IMR-90 (cell line): ENCODE measurements at regions not wholly inside any gene's neighbourhood (a gene's known extent, or its start where the extent isn't known, plus 50 kb on each side); places are given as distances from the start of the nearest gene placed in this dataset.

Source experiments
- ATAC-seq: fragments of 200-7000 bp; cut with Tn5 transposase; 2 replicates; pipeline ENCODE4 v1.9.1; 2020; ENCODE audit warnings: low read depth, mild to moderate bottlenecking, moderate library complexity
- BruUV-seq: library from RNA; stranded (reverse); fragments of 400-500 nt; replicated peaks from 2 replicates; lab custom pipeline; 2021; lab: Mats Ljungman, UMichigan
- CTCF ChIA-PET: fragments of 300-600 bp; formaldehyde crosslinking; extraction: SDS; loops from one replicate; lab custom pipeline; 2021; ENCODE audit warnings: antibody characterized with exemption; lab: Yijun Ruan, JAX
- POLR2A ChIA-PET: fragments of 300-600 bp; sonication (Branson Sonifier 250); formaldehyde crosslinking; loops from one replicate; lab custom pipeline; 2022; ENCODE audit warnings: antibody characterized with exemption; ENCODE audit not compliant: unreplicated experiment; lab: Charles Lee
- DNase-seq: peaks from one replicate; pipeline ENCODE4 v3.0.0; 2013
- H2AFZ ChIP-seq: replicated peaks from 2 replicates; pipeline ENCODE3; 2013; ENCODE audit warnings: low read length, mild to moderate bottlenecking; ENCODE audit not compliant: poor library complexity
- H2AK5ac ChIP-seq: 2 replicates; pipeline ENCODE4 v1.6.1; 2013; ENCODE audit warnings: low read depth, low read length, inconsistent platforms
- H2AK9ac ChIP-seq: replicated peaks from 2 replicates; pipeline ENCODE3; 2013; ENCODE audit warnings: mild to moderate bottlenecking, low read depth, low read length, moderate library complexity; ENCODE audit not compliant: poor library complexity
- H2BK120ac ChIP-seq: 2 replicates; pipeline ENCODE4 v1.6.1; 2013; ENCODE audit warnings: low read depth, low read length, inconsistent platforms
- H2BK15ac ChIP-seq: 3 replicates; pipeline ENCODE4 v1.6.1; 2013; ENCODE audit warnings: low read depth, low read length, inconsistent platforms
- H2BK20ac ChIP-seq: 2 replicates; pipeline ENCODE4 v1.6.1; 2013; ENCODE audit warnings: low read depth, mild to moderate bottlenecking, inconsistent platforms, low read length, moderate library complexity
- H2BK5ac ChIP-seq: 2 replicates; pipeline ENCODE4 v1.6.1; 2013; ENCODE audit warnings: mild to moderate bottlenecking, low read depth, low read length, inconsistent platforms; ENCODE audit not compliant: poor library complexity, severe bottlenecking
- H3K14ac ChIP-seq: replicated peaks from 2 replicates; pipeline ENCODE4 v1.6.1; 2013; ENCODE audit warnings: low read depth, low read length, inconsistent platforms
- H3K18ac ChIP-seq: 2 replicates; pipeline ENCODE4 v1.6.1; 2013; ENCODE audit warnings: low read depth, low read length, control low read depth
- H3K23ac ChIP-seq: 2 replicates; pipeline ENCODE4 v1.6.1; 2013; ENCODE audit warnings: low read depth, low read length, inconsistent platforms
- H3K27ac ChIP-seq: 2 replicates; pipeline ENCODE4 v1.5.1; 2013; ENCODE audit warnings: mild to moderate bottlenecking, control low read depth, low read length; ENCODE audit not compliant: insufficient read depth
- H3K27me3 ChIP-seq: 2 replicates; pipeline ENCODE4 v1.6.1; 2013; ENCODE audit warnings: low read length; ENCODE audit not compliant: control insufficient read depth, insufficient read depth
- H3K36me3 ChIP-seq: 2 replicates; pipeline ENCODE4 v1.6.1; 2013; ENCODE audit warnings: low read length, mixed read lengths; ENCODE audit not compliant: control insufficient read depth, insufficient read depth
- H3K4ac ChIP-seq: 2 replicates; pipeline ENCODE4 v1.6.1; 2013; ENCODE audit warnings: low read depth, low read length, inconsistent platforms
- H3K4me1 ChIP-seq: 2 replicates; pipeline ENCODE4 v1.6.1; 2013; ENCODE audit warnings: low read length, mixed read lengths; ENCODE audit not compliant: control insufficient read depth, insufficient read depth
- H3K4me2 ChIP-seq: 2 replicates; pipeline ENCODE4 v1.6.1; 2013; ENCODE audit warnings: low read depth, mild to moderate bottlenecking, control low read depth, low read length, moderate library complexity
- H3K4me3 ChIP-seq: 2 replicates; pipeline ENCODE4 v1.5.1; 2013; ENCODE audit warnings: low read depth, mild to moderate bottlenecking, control low read depth, low read length, moderate library complexity; ENCODE audit not compliant: insufficient read depth
- H3K56ac ChIP-seq: 2 replicates; pipeline ENCODE4 v1.6.1; 2013; ENCODE audit warnings: low read length, inconsistent platforms; ENCODE audit not compliant: insufficient read depth; ENCODE audit errors: extremely low read depth
- H3K79me1 ChIP-seq, 2 experiments: 2 replicates each; pipeline ENCODE4 v1.6.1; 2013; ENCODE audit warnings: low read length in 2 of 2, inconsistent platforms in 1 of 2, low read depth in 1 of 2
- H3K9ac ChIP-seq: 2 replicates; pipeline ENCODE4 v1.6.1; 2013; ENCODE audit warnings: low read depth, low read length, control low read depth
- H3K9me1 ChIP-seq: 2 replicates; pipeline ENCODE4 v1.6.1; 2013; ENCODE audit warnings: low read length, inconsistent platforms; ENCODE audit not compliant: insufficient read depth
- H3K9me3 ChIP-seq: 2 replicates; pipeline ENCODE4 v1.6.1; 2013; ENCODE audit warnings: low read length; ENCODE audit not compliant: control insufficient read depth, insufficient read depth
- H4K20me1 ChIP-seq: 2 replicates; pipeline ENCODE4 v1.6.1; 2013; ENCODE audit warnings: low read length, inconsistent platforms; ENCODE audit not compliant: insufficient read depth
- H4K5ac ChIP-seq: 2 replicates; pipeline ENCODE4 v1.6.1; 2013; ENCODE audit warnings: mild to moderate bottlenecking, low read depth, low read length, control low read depth
- H4K8ac ChIP-seq, 2 experiments: 2 replicates each; pipeline ENCODE4 v1.6.1; 2013; ENCODE audit warnings: low read depth in 2 of 2, low read length in 2 of 2, control low read depth in 1 of 2, inconsistent platforms in 1 of 2
- H4K91ac ChIP-seq: 2 replicates; pipeline ENCODE4 v1.6.1; 2013; ENCODE audit warnings: low read depth, low read length, inconsistent platforms; ENCODE audit not compliant: insufficient read depth
- CEBPB ChIP-seq: IDR thresholded peaks from 2 replicates; pipeline ENCODE4 v1.6.1; 2012; ENCODE audit warnings: low read depth, low read length, improper control_type of control experiment
- CHD1 ChIP-seq: IDR thresholded peaks from 2 replicates; pipeline ENCODE4 v1.6.1; 2012; ENCODE audit warnings: low read depth, low read length, improper control_type of control experiment
- MAFK ChIP-seq: IDR thresholded peaks from 2 replicates; pipeline ENCODE4 v1.6.1; 2012; ENCODE audit warnings: low read depth, low read length, improper control_type of control experiment
- MXI1 ChIP-seq: IDR thresholded peaks from 2 replicates; pipeline ENCODE4 v1.6.1; 2012; ENCODE audit warnings: low read depth, mild to moderate bottlenecking, low read length, moderate library complexity, borderline replicate concordance
- POLR2A ChIP-seq: IDR thresholded peaks from 2 replicates; pipeline ENCODE4 v1.6.1; 2012; ENCODE audit warnings: mild to moderate bottlenecking, low read depth, low read length
- RCOR1 ChIP-seq: IDR thresholded peaks from 2 replicates; pipeline ENCODE4 v1.6.1; 2012; ENCODE audit warnings: mild to moderate bottlenecking, low read length, improper control_type of control experiment; ENCODE audit not compliant: insufficient replicate concordance
- RFX5 ChIP-seq: IDR thresholded peaks from 2 replicates; pipeline ENCODE4 v1.8.0; 2012; ENCODE audit warnings: low read depth, mild to moderate bottlenecking, low read length, moderate library complexity
- USF2 ChIP-seq: fragments of 150-350 bp; IDR thresholded peaks from 2 replicates; pipeline ENCODE4 v1.6.1; 2017; ENCODE audit warnings: mild to moderate bottlenecking, antibody characterized with exemption, low read length, low read depth
- WGBS, 2 experiments: methylation state at CpG; one replicate each; pipeline versions ENCODE4 v1.1.5 to v1.1.7; 2013; ENCODE audit warnings: missing lambda C conversion rate in 2 of 2; ENCODE audit not compliant: insufficient read length in 1 of 2; ENCODE audit errors: extremely low coverage in 2 of 2; 5-methylcytosine and 5-hydroxymethylcytosine counted together
- dilution Hi-C: fragments of 300-500 bp; cut with HindIII; formaldehyde crosslinking; loops from one replicate; pipeline ENCODE4 v1.14.3; 2018; ENCODE audit warnings: low sequenced_read_pairs; ENCODE audit not compliant: unreplicated experiment
- in situ Hi-C: fragments of 300-500 bp; cut with MboI; formaldehyde crosslinking; loops from 3 replicates; pipeline ENCODE4 v1.14.3; 2019; ENCODE audit warnings: low sequenced_read_pairs, inconsistent platforms, mixed read lengths
- intact Hi-C: fragments of 100-400 bp; cut with micrococcal nuclease; formaldehyde crosslinking; loops from 2 replicates; pipeline ENCODE4 v1.10.0; 2022

- no peaks in the 10 kb centered on the region for H3K36me3 ChIP-seq
- no peak overlapping the region for H3K14ac ChIP-seq
- H3K27ac ChIP-seq, result no peak overlapping the region
- H2BK15ac ChIP-seq, result peak overlapping the region; percentile 45; the same call in 1 of the 3 replicates
- H2BK5ac ChIP-seq, result no peak overlapping the region
- ATAC-seq (no peak), DNase-seq (no peak)
- H3K79me1 ChIP-seq, result peaks cover 0 to 10% of the 10 kb centered on the region in 2 experiments; a peak in 2 of 4 replicates
- no peaks in the 10 kb centered on the region for H4K20me1 ChIP-seq
- intact Hi-C loops (no loop called here), dilution Hi-C loops (no loop called here), in situ Hi-C loops (no loop called here)
- CTCF ChIA-PET, result no interaction called here
- no peak overlapping the region for H4K8ac ChIP-seq
- H3K9me3 ChIP-seq, result no peaks in the 10 kb centered on the region
- H2AK5ac ChIP-seq, result 0 out of 2 replicates have a peak overlapping the region, but pooled peaks have one; percentile 5
- peak overlapping the region; percentile 78; the same call in 1 of the 2 replicates for H3K4ac ChIP-seq
- no CpG with 5 or more reads among the region's 1 CpG for WGBS, 2 experiments
- H3K4me2 ChIP-seq, result no peak overlapping the region
- no peak overlapping the region for H2AFZ ChIP-seq
- peaks cover 27% of the 10 kb centered on the region for H3K9me1 ChIP-seq
- no peaks in the 10 kb centered on the region for H3K27me3 ChIP-seq
- POLR2A ChIA-PET, result no interaction called here
- BruUV-seq, result no TSS peak
- H3K9ac ChIP-seq, result no peak overlapping the region
- TF ChIP-seq CEBPB (no peak), CHD1 (no peak), RFX5 (no peak), MAFK (no peak), POLR2A (no peak), USF2 (no peak), RCOR1 (no peak), MXI1 (no peak)
- no peak overlapping the region for H3K18ac ChIP-seq
- no peak overlapping the region for H2AK9ac ChIP-seq
- peaks cover 22% of the 10 kb centered on the region for H3K4me1 ChIP-seq
- no peak overlapping the region for H3K4me3 ChIP-seq
- peak overlapping the region; percentile 79 for H2BK20ac ChIP-seq
- no peak overlapping the region for H3K23ac ChIP-seq
- no peak overlapping the region for H4K5ac ChIP-seq
- H4K91ac ChIP-seq, result 0 out of 2 replicates have a peak overlapping the region, but pooled peaks have one; percentile 71
- H2BK120ac ChIP-seq, result peak overlapping the region; percentile 65; the same call in 1 of the 2 replicates
- no peak overlapping the region for H3K56ac ChIP-seq
Measured at GRCh38 chr5:54621048-54621447, 103.5 kb downstream of the SNX18 start.
